ENCODE measurements at regions not wholly inside any gene's neighbourhood (a gene's known extent, or its start where the extent isn't known, plus 50 kb on each side); places are given as distances from the start of the nearest gene placed in this dataset.

- TF ChIP-seq MXI1 (IDR thresholded peaks at IDR 0.05; ENCODE audit: low read depth, low read length), result no peak
- TF ChIP-seq, protein P1, sequence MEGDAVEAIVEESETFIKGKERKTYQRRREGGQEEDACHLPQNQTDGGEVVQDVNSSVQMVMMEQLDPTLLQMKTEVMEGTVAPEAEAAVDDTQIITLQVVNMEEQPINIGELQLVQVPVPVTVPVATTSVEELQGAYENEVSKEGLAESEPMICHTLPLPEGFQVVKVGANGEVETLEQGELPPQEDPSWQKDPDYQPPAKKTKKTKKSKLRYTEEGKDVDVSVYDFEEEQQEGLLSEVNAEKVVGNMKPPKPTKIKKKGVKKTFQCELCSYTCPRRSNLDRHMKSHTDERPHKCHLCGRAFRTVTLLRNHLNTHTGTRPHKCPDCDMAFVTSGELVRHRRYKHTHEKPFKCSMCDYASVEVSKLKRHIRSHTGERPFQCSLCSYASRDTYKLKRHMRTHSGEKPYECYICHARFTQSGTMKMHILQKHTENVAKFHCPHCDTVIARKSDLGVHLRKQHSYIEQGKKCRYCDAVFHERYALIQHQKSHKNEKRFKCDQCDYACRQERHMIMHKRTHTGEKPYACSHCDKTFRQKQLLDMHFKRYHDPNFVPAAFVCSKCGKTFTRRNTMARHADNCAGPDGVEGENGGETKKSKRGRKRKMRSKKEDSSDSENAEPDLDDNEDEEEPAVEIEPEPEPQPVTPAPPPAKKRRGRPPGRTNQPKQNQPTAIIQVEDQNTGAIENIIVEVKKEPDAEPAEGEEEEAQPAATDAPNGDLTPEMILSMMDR (IDR thresholded peaks at IDR 0.05), result no peak
- no peak for TF ChIP-seq FOXM1 (IDR thresholded peaks at IDR 0.05; ENCODE audit: low read depth)
- no peak for TF ChIP-seq TEAD4 (IDR thresholded peaks at IDR 0.05; ENCODE audit: borderline replicate concordance, insufficient read depth)
- no peak for TF ChIP-seq NRF1 (IDR thresholded peaks at IDR 0.05; ENCODE audit: low read depth, low read length)
- TF ChIP-seq TCF12 (IDR thresholded peaks at IDR 0.05), result no peak
- no peak for TF ChIP-seq IRF3 (IDR thresholded peaks at IDR 0.05; ENCODE audit: low read depth, low read length)
- no peak for TF ChIP-seq USF2 (IDR thresholded peaks at IDR 0.05; ENCODE audit: borderline replicate concordance, low read depth, low read length)
- TF ChIP-seq YY1 (IDR thresholded peaks at IDR 0.05; ENCODE audit: low read depth), result no peak
- TF ChIP-seq EZH2phosphoT487 (IDR thresholded peaks at IDR 0.05; ENCODE audit: borderline replicate concordance, low read depth), result no peak
- TF ChIP-seq JUND (IDR thresholded peaks at IDR 0.05), result no peak
- no peak for TF ChIP-seq USF1 (IDR thresholded peaks at IDR 0.05; ENCODE audit: borderline replicate concordance, low read depth)
- no peak for TF ChIP-seq RXRA (IDR thresholded peaks at IDR 0.05; ENCODE audit: borderline replicate concordance, low read depth)
- TF ChIP-seq REST (IDR thresholded peaks at IDR 0.05; ENCODE audit: low read depth, low read length), result no peak
- no peak for TF ChIP-seq MAX (IDR thresholded peaks at IDR 0.05; ENCODE audit: low read depth)
- no peak for TF ChIP-seq EP300 (IDR thresholded peaks at IDR 0.05; ENCODE audit: borderline replicate concordance in 1 of 2, low read depth in 1 of 2, low read length in 1 of 2)
- no peak for TF ChIP-seq ZBTB33 (IDR thresholded peaks at IDR 0.05; ENCODE audit: borderline replicate concordance, low read depth)
- no peak for DNase-seq
- Histone ChIP-seq H3F3A (replicated peaks; ENCODE audit: insufficient read depth) (no peaks in the 10 kb centered on the region), H3K9me2 (no peaks in the 10 kb centered on the region), H3K9me3 (no peaks in the 10 kb centered on the region), H3K4me1 (ENCODE audit: control insufficient read depth in 1 of 2, insufficient read depth in 2 of 2, low read depth in 1 of 2, low read length in 1 of 2) (no peaks in the 10 kb centered on the region), H4K20me1 (ENCODE audit: insufficient read depth) (no peaks in the 10 kb centered on the region), H3K27ac (ENCODE audit: low read depth in 2 of 2, low read length in 1 of 2) (no peak overlapping the region), H3K9ac (no peak overlapping the region), H3K27me3 (ENCODE audit: insufficient read depth) (no peaks in the 10 kb centered on the region), H3K79me2 (ENCODE audit: insufficient read depth) (no peaks in the 10 kb centered on the region), H2AFZ (ENCODE audit: low read depth) (no peak overlapping the region), H3K4me3 (ENCODE audit: low read depth in 2 of 2, low read length in 1 of 2) (no peak overlapping the region), H3K4me2 (no peak overlapping the region), H3K36me3 (replicated peaks in 1 of 2; ENCODE audit: control insufficient read depth in 1 of 2, insufficient read depth in 2 of 2, low read length in 1 of 2) (no peaks in the 10 kb centered on the region)
- 5% methylated on average over 6 of the region's 7 CpGs for WGBS (ENCODE audit: low lambda C conversion rate)
- ChIA-PET POLR2A (no interaction called here), CTCF (no interaction called here)
Measured at GRCh38 chr4:133394971-133395627, 246.0 kb downstream of the PCDH10 start.
